A549 (cell line): ENCODE measurements at regions not wholly inside any gene's neighbourhood (a gene's known extent, or its start where the extent isn't known, plus 50 kb on each side); places are given as distances from the start of the nearest gene placed in this dataset.
"Not testable (repeated sequence)": the region's sequence is repeated elsewhere in the genome, so short reads cannot be mapped to it uniquely, and the experiment has no call there.

Source experiments
- CTCF ChIP-seq: fragments of >200 bp; sonication (Bioruptor Twin); formaldehyde crosslinking; IDR thresholded peaks from 3 replicates; pipeline ENCODE4 v1.5.1; 2016
- HOXB5 ChIP-seq: fragments of 250-450 bp; sonication (Bioruptor Pico); IDR thresholded peaks from 2 replicates; pipeline ENCODE4 v1.5.0; 2020; ENCODE audit warnings: mild to moderate bottlenecking, moderate library complexity
- JUNB ChIP-seq: fragments of >200 bp; sonication (Bioruptor Twin); formaldehyde crosslinking; IDR thresholded peaks from 2 replicates; pipeline ENCODE4 v1.6.1; 2016
- MAFK ChIP-seq: fragments of 450-650 bp; IDR thresholded peaks from 2 replicates; pipeline ENCODE4 v1.6.1; 2014; ENCODE audit not compliant: partially characterized antibody
- NFE2L2 ChIP-seq: fragments of 150-350 bp; conservative IDR thresholded peaks from 2 replicates; pipeline ENCODE4 v1.6.1; 2014; ENCODE audit warnings: low read length
- POLR2A ChIP-seq: IDR thresholded peaks from 2 replicates; pipeline ENCODE4 v1.6.1; 2012; ENCODE audit warnings: mild to moderate bottlenecking, low read length
- RFX5 ChIP-seq: fragments of 450-650 bp; IDR thresholded peaks from 2 replicates; pipeline ENCODE4 v1.7.1; 2014; ENCODE audit warnings: antibody characterized with exemption, mild to moderate bottlenecking, moderate library complexity
- USF2 ChIP-seq: fragments of 450-650 bp; IDR thresholded peaks from 2 replicates; pipeline ENCODE4 v1.6.1; 2014; ENCODE audit warnings: antibody characterized with exemption

- not testable (repeated sequence) for TF ChIP-seq CTCF; HOXB5 (CRISPR knock-in tag); USF2; POLR2A; MAFK; RFX5; NFE2L2; JUNB
These were observed 448.9 kb downstream of the ARL4A start for GRCh38 chr7:13136345-13136744.
